ENCODE measurements at regions not wholly inside any gene's neighbourhood (a gene's known extent, or its start where the extent isn't known, plus 50 kb on each side); places are given as distances from the start of the nearest gene placed in this dataset.
"Not testable (repeated sequence)": the region's sequence is repeated elsewhere in the genome, so short reads cannot be mapped to it uniquely, and the experiment has no call there.

DNA sequence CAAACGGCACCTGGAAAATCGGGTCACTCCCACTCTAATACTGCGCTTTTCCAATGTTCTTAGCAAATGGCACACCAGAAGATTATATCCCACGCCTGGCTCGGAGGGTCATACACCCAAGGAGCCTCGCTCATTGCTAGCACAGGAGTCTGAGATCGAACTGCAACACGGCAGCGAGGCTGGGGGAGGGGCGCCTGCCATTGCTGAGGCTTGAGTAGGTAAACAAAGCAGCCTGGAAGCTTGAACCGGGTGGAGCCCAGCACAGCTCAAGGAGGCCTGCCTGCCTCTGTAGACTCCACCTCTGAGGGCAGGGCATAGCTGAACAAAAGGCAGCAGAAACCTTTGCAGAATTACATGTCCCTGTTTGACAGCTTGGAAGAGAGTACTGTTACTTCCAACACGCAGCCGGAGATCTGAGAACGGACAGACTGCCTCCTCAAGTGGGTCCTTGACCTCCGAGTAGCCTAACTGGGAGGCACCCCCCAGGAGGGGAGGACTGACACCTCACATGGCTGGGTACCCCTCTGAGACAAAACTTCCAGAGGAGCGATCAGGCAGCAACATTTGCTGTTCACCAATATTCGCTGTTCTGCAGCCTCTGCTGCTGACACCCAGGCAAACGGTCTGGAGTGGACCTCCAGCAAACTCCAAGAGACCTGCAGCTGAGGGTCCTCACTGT lies 472.3 kb upstream of the PHF14 start:
- not testable (repeated sequence) for DNase-seq

DNA sequence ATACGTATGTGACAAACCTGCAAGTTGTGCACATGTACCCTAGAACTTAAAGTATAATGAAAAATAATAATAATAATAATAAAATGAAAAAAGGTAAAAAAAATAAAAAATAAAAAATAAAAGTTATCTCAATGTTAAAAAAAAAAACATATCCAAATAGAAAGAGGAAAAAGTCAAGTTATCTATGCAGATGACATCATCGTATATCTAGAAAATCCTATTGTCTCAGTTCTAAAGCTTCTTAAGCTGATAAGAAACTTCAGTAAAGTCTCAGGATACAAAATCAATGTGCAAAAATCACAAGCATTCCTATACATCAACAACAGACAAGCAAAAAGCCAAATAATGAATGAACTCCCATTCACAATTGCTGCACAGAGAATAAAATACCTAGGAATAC lies 466.6 kb upstream of the PHF14 start:
- DNase-seq, result no peak

DNA sequence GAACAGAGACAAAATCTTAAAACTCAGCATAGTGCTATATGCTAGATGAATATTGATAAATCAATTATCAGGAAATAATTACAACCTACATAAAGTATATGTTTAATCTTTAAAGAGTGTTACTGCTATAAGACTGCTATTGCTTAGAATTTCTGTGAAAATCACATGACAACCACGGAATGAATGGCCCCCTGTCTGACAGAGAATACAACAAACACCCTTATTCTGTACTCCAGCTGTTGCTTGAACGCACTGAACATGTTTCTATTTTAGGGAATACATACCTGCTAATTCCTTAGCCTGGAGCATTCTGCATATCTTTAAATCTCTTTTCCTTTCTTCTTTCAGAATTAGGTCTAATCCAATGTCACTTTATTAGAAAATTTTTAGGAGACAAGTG lies 452.4 kb upstream of the PHF14 start:
- DNase-seq, result no peak

DNA sequence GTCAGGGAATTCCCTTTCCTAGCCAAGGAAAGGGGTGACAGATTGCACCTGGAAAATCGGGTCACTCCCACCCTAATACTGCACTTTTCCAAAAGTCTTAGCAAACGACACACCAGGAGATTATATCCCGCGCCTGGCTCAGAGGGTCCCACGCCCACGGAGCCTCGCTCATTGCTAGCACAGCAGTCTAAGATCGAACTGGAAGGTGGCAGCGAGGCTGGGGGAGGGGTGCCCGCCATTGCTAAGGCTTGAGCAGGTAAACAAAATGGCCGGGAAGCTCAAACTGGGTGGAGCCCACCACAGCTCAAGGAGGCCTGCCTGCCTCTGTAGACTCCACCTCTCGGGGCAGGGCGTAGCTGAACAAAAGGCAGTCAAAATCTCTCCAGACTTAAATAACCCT lies 440.2 kb upstream of the PHF14 start:
- DNase-seq, result not testable (repeated sequence)

DNA sequence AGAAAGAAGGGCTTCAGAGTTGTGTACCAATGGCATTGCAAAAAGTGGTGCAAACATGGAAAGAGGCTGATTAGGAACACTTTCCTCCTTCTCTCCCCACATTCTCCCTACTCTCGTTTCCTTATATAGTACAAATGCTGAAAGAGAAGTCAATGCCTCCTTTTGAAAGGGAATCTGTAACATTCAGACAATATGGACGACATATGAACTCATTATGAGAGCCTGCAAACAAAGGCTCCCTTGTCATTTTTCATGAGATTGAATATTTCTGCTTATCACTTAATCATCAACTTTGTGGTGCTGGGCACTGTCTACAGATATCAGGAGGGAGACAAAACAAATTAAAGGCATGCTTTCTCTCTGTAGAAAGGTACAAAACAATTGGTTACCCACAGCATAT lies 437.1 kb upstream of the PHF14 start:
- no peak for DNase-seq

DNA sequence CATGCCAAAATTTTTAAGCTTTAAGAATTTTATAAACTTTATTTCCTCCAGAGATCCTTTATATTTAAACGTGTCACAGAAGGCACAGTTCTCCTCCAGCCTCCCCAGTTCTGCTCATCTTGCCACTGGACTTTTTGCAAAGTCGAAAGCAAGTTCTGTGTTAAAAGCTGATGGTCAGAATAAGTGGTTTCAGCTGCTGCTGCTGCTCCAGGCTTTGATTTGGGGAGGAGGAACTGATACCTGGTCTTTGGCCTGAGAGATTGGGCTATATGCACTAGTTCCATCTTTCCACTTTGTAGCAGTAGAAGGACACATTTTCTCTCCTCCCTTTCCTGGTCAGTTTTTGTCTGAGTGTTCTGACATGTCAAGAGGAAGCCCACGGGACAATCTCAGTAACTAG lies 435.9 kb upstream of the PHF14 start:
- no peak for DNase-seq

DNA sequence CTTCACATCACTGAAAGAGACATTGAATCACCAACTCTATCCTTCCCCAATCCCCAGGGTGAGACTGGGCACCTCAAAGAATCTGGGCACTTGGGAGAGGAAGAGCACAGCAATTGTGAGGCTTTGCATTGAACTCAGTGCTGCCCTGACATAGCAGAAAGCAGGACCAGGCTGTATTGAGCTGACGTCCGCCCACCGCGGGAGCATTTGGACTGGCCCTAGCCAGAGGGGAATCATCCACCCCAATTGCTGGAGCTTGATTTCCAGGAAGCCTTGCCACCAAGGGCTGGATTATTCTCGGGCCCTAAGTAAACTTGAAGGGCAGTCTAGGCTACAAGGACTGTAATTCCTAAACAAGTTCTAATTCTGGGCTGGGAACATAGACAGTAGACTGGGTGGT lies 416.3 kb upstream of the PHF14 start:
- no peak for DNase-seq

DNA sequence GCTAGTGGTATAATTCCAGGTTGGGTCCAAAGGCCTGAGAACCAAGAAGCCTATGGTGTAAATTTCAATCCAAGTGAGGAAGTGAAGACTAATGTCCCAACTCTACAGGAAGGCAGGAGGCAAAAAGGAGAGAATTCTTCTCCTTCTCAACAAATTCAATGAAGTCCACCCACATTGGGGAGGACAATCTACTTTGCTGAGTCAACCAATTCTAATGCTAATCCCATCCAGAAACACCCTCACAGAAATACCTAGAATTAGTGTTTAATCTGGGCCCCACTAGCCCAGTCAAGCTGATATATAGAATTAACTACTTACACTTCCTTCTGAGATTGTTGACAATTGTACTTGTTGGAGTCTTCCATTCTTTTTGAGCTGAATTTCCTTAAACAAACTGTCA lies 413.2 kb upstream of the PHF14 start:
- no peak for DNase-seq

DNA sequence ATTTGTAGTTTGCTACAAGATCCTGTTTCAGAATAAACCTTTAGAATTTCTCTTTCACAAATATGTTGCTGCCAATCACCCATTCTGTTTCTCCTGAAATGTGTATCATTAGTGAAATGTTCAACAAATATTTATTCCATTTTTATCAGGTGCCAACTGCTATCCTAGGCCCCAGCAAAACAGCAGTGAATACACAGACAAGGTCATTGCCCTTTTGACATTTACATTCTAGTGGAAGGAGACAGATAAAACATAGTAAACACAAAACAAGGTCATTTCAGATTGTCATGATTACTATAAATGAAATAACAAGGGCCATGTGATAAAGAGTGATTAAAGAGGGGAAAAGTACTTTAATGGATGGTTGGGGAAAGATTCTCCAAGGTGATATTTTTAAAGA lies 404.8 kb upstream of the PHF14 start:
- no peak for DNase-seq

DNA sequence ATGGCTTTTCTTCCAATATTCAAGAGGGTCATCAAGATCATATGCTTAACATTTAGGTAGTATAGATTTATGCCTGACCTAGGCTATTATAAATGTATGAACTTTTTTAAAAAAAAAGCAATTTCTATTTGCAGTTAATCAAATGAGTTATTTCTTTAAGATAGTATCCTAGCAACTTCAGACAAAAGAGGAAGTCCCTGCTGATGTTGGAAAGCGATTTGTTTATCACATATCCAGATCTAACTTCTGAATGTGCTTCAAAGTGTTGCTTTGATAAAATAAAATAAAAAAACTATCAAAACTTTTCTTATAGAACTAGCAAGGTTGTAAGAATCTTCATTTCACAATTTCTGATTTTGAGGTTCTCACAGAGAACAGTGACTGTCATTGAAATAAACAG lies 401.9 kb upstream of the PHF14 start:
- no peak for DNase-seq

DNA sequence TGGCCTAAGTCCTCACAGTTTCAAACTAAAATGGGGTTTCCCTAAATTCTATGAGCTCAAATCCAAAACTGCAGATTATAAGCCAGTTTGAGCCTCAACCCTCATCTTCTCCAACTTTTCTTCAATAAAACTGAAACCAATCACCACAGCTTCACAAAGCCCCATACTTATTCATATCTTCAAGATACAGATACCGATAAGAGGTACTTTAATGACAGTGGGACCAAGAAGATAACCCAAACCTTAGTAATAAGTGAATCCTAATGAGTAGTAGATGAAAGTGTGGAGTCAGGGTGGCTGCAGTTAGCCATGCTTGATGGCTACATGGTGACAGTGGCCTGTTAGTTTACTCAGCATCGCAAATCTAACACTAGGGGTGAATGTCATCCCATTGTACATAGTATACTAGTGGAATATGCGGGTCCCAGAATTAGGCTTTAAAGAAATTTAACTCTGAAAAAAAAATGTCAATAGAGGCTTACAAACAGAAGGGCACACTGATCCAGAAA lies 395.8 kb upstream of the PHF14 start:
- no peak for DNase-seq

DNA sequence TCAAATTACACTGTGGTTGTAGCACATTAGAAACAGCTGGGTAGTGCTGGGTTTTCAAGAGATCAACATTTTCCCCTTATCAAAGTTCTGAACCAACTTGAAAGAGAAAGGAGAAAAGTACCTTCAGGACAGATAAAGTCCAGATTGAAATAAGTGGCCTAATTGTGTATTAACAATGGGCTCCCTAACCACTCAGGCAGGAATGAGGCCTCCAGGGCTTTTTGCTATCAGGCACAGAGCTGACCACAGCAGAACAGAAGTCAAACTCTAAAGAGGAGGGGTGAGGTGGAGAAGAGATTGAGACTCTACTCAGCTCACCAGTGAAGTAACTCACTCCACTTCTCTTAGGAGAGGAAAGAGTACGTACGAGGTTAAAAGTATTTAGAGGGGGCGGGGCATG lies 394.1 kb upstream of the PHF14 start:
- DNase-seq, result no peak

DNA sequence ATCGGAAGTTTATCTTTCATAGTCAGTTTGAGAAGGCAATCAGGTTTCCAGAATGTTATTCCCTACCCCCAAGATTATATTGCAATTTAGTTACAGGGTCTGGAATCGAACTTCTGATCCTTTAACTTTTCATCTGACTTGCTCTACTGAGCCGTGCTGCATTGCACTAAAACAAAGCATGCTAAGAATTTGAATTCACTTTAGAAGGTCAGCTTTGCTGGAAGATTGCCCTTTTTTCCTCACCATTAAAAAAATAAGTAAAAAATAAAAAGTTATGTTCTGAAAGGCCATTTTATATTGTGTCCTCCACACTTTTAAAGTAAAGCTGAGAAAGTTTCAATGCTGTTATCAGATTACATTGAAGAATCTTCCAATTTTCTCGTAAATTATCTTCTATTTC lies 388.8 kb upstream of the PHF14 start:
- no peak for DNase-seq

DNA sequence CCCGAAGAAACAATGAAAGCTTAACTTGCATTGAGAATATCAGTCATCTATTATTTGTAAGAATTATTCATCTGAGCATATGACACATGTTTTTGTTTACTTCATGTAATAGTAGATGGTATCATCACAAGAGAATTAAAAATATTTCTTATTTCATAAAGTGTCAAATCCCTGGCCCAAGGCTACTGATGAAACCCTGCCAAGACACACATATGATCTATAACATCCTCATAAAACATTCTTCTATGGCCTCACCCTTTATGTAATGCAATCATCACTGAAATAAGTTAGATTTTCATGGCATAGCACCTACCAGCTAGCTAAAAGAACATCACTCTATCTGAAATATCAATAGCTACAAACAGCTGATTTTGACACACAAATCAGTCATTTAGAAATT lies 385.6 kb upstream of the PHF14 start:
- DNase-seq, result no peak

DNA sequence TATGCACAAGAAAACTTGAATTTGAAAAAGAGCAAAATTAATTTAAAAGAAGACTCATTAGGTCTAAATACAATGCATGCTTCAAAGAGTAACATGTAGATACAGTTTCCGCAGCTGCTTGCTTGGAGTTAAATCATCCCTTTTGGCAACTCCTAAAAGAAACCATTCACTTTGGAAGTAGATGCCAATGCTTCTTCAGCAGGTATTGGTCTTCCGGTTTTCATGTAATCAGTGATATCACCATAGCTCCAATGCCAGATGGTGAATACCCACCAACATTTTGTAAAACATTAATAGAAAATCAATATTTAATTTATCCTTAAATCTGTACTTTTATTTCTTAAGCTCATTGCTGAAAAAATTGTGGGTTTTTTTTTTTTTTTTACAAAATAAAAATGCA lies 381.1 kb upstream of the PHF14 start:
- DNase-seq, result no peak

DNA sequence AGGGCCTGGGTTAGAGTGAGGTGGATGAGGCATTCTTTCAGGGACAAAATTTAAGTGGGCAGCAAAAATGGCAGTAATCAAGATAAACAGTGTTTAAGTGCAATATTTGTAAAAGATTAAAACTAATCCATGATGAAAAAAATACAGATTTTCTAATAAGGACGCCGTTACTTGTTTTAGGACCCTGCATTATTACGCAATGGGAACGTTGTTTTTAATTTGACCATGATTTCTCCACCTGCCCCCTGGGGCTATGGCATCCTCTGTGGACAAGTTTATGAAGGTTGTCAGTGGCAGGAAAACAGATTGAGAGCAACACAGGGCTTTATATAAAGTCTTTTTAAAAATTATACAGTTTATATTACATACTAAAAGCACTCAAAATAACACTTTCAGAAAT lies 380.6 kb upstream of the PHF14 start:
- DNase-seq, result no peak

DNA sequence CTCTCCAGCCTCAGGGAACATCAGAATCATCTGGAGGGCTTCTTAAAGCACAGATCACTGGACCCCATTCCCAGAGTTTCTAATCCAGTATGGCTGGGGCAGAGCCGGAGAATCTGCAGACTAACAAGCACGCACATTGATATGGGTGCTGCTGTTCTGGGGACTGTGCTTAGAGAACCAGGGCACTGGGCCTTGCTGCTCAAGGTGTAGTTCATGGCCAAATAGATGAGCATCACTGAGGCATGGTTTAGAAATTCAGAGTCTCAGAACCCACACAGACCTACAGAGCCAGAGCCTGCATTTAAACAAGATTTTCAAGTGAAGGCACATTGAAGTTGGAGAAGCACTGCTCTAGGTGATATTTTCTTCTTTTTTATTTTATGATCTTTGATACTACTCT lies 376.8 kb upstream of the PHF14 start:
- DNase-seq, result no peak

DNA sequence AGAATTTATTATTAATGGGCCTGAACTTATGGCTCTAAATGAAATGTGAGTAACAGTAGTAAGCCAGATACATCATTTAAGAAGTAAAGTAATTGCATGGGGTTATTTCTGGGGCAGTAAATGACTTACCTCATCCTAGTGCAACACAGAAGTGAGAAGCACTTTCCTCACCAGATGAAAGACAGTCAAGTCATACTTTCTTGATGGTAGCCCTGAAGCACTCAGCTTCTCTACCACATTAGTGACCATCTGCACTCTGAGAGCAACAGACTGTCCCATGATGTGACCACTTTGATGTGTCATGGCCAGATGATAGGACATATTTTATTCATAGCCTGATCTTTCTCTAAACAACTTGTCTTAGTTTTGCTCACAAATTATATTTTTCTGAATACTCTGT lies 369.5 kb upstream of the PHF14 start:
- DNase-seq, result no peak

DNA sequence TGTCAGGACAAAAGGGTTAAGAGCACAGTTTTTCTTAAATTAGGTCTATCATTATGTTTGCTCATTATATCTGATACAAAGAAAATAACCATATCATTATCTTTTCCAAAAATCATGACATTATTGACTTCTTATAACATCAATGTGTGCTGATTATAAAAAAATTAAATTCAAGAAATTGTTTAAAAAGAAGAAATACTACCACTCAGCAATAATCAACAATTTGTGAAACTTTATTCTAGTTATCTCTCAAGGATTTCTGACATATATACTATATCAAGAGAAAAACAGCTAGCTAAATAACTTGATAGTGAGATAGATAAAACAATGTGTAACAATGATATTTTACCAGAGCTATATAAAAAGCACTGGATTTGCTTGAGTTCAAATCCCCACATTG lies 360.7 kb upstream of the PHF14 start:
- no peak for DNase-seq

DNA sequence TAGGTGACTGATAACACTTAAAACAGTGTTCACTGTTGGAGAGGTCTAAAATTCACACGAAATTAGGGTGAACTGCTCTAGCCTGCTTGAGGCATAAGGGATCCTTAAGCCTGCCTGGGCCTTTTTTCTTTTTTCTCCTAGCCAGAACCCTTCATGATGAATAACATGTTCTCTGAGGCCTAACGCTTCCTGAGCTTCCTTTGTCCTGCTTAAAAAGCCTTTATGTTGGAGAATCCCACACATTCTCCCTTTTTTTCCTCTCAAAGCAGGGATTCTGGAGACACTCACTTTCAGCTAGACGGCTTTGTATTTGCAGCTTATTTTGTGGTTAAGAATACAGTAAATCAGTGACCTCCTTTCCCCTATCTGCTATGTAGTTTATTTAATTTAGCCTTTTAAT lies 354.7 kb upstream of the PHF14 start:
- no peak for DNase-seq

DNA sequence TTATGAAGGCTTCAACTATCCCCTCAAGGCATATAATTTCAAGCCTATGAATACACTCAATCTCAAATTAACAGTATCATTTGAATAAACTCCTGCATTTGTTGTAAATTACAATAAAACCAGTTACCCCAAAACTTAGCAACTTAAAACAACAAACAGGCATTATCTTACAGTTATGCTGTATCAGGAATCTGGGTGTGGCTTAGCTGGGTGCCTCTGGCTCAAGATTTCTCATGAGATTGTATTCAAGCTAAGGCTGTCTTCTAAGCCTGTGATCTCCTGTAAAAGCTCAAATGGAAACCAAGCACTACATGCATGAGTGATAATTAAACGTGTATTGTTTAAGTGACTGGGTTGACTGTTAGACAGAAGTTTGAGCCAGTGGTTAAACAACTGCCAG lies 341.0 kb upstream of the PHF14 start:
- DNase-seq, result no peak

DNA sequence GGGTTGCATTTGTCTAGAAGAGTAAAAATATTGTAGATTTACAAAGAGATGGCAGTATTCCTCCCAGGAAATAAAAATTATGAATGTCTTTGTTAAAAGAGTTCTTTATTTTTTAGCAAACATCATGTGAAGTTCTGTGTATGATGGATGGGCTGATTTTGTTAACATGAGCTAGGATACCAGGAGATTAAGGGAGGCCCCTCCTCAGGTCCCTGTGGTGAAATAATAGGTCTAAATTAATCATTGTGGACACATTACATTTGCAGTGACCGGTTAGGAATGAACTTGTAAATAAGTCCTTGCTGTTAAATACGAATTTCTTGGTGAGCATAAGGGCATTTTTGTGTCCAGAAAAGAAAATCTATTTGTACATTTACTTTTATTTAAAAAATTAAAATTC lies 339.4 kb upstream of the PHF14 start:
- DNase-seq, result no peak

DNA sequence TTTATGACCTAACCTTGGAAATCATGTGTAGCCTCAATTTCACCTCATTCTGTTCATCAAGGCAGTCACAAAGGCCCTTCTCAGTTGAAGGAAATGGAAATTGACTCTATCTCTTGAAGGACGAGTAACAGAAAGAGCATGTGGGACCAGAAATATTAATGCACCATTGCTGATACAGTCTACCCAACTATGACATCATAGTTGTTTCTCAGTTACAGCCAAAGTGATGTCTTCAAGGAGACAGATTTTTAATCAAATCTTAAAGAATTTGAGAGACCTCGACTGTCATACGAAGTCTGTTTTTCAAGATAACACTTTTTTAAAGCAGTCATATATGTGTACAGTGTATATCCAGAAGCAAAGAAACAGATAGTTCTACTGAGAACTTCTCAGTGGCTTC lies 335.7 kb upstream of the PHF14 start:
- no peak for DNase-seq

DNA sequence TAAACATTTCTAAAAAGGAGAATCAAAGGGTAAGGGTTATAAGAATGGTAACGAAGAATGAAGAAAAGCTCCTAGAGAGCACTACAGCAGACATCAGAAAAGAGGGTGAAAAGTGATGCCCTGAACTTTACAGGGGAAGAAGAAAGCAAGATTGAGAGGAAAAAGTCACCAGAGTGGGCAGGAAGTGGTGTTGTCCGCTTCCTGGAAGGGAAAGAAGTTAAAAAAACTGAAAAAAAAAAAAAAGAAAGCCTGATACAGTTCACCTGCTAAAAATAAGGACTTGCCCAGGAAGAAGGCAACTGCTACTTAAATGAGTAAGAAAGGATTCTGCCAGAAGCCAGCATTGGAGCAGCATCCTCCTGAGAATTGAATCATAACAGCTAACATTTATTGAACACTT lies 330.1 kb upstream of the PHF14 start:
- no peak for DNase-seq

DNA sequence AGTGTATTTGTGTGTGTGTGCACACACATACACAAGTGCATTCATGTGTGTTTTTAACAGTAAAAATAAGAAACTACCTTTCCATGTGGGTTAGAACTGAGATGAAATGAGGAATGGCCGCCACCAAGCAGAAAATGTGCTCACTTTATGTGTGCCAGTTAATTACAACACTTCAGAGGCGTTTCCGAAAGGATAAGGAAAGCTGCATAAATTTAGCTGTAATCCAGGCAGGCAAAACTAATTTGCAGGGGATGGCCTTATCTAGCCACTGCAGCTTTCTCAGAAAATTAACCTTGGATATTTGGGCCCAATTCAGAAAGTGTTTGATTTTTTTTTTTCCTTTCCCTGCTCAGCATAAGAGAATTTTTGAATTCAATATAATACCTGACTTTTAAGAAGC lies 328.8 kb upstream of the PHF14 start:
- no peak for DNase-seq

DNA sequence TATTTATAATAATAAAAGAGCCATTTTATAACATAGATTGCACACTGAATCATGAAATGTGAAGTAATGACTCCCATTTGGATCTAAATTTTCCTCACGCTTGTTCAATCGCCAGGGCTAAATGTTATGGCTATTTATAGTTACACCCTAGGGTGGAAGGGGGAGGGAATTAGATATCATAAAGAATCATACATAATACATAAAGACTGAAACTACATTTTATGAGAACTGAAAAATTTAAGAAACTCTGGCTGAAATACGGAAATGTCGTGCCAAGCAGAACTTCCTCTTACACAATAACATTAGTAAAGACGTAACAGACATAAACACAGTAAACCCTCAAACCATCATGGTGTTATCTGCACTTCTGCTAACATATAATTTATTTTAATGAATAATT lies 327.5 kb upstream of the PHF14 start:
- no peak for DNase-seq
